ENCODE measurements at regions not wholly inside any gene's neighbourhood (a gene's known extent, or its start where the extent isn't known, plus 50 kb on each side); places are given as distances from the start of the nearest gene placed in this dataset.

- DNase-seq (ENCODE audit: low read depth), result no peak
Observed at GRCh38 chr11:27215471-27216269, 147.3 kb downstream of the CCDC34 start.

- no peak for DNase-seq (ENCODE audit: low read depth)
Observed at GRCh38 chr11:27214713-27215112, 148.3 kb downstream of the CCDC34 start.

GRCh38 chr11:27213232-27213660, 149.8 kb downstream of the CCDC34 start:
- no peak for DNase-seq (ENCODE audit: low read depth)

- no peak for DNase-seq (ENCODE audit: low read depth)
Observed at GRCh38 chr11:27212248-27212780, 150.7 kb downstream of the CCDC34 start.

- DNase-seq (ENCODE audit: low read depth), result peak; percentile 3
Observed at GRCh38 chr11:27211370-27212127, 151.5 kb downstream of the CCDC34 start.

GRCh38 chr11:27210531-27210930, 152.5 kb downstream of the CCDC34 start:
- DNase-seq (ENCODE audit: low read depth), result no peak

- DNase-seq (ENCODE audit: low read depth), result no peak
Observed at GRCh38 chr11:27209562-27210005, 153.4 kb downstream of the CCDC34 start.

GRCh38 chr11:27208846-27209245, 154.2 kb downstream of the CCDC34 start:
- no peak for DNase-seq (ENCODE audit: low read depth)

GRCh38 chr11:27207025-27207650, 155.9 kb downstream of the CCDC34 start:
- no peak for DNase-seq (ENCODE audit: low read depth)

- no peak for DNase-seq (ENCODE audit: low read depth)
Observed at GRCh38 chr11:27205779-27206570, 157.0 kb downstream of the CCDC34 start.

- no peak for DNase-seq (ENCODE audit: low read depth)
Observed at GRCh38 chr11:27205250-27205649, 157.8 kb downstream of the CCDC34 start.

- no peak for DNase-seq (ENCODE audit: low read depth)
Observed at GRCh38 chr11:27204529-27204928, 158.5 kb downstream of the CCDC34 start.

GRCh38 chr11:27203077-27203647, 159.9 kb downstream of the CCDC34 start:
- no peak for DNase-seq (ENCODE audit: low read depth)

- DNase-seq (ENCODE audit: low read depth), result no peak
Observed at GRCh38 chr11:27201454-27202302, 161.1 kb downstream of the BBOX1 start.

GRCh38 chr11:27200779-27201453, 160.3 kb downstream of the BBOX1 start:
- DNase-seq (ENCODE audit: low read depth), result no peak

GRCh38 chr11:27196203-27196897, 155.7 kb downstream of the BBOX1 start:
- DNase-seq (ENCODE audit: low read depth), result no peak

GRCh38 chr11:27195837-27196202, 155.2 kb downstream of the BBOX1 start:
- no peak for DNase-seq (ENCODE audit: low read depth)

GRCh38 chr11:27194976-27195375, 154.4 kb downstream of the BBOX1 start:
- DNase-seq (ENCODE audit: low read depth), result no peak

All from activated T-cell treated with anti-CD3 and anti-CD28 coated beads for 48 hours (primary cell).